GM21619 (cell line): ENCODE measurements at regions not wholly inside any gene's neighbourhood (a gene's known extent, or its start where the extent isn't known, plus 50 kb on each side); places are given as distances from the start of the nearest gene placed in this dataset.

ENCODE experiments used
- ATAC-seq: cut with Tn5 transposase; IDR thresholded peaks from one replicate; pipeline ENCODE4 v1.9.1; 2021; ENCODE audit not compliant: unreplicated experiment

DNA sequence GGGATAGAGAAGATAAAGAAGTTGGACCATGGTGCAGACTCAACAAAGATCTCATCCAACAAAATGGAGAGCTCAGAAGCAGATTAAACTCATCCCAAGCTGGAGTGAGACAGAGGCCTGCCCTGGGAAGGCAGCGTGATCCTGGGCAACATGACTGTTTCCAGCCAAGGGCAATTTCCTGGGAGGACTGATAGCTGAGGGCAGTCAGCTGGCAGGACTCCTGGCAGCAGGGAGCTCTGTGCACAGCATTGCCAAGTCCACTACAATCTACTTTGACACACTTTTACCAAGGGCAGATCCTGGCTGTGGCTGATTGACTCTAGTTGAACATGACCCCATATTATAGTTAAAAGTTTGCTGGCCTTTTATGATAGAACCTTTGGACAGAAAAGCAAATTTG, 357.3 kb upstream of the RASGEF1B start:
- ATAC-seq: no peak

DNA sequence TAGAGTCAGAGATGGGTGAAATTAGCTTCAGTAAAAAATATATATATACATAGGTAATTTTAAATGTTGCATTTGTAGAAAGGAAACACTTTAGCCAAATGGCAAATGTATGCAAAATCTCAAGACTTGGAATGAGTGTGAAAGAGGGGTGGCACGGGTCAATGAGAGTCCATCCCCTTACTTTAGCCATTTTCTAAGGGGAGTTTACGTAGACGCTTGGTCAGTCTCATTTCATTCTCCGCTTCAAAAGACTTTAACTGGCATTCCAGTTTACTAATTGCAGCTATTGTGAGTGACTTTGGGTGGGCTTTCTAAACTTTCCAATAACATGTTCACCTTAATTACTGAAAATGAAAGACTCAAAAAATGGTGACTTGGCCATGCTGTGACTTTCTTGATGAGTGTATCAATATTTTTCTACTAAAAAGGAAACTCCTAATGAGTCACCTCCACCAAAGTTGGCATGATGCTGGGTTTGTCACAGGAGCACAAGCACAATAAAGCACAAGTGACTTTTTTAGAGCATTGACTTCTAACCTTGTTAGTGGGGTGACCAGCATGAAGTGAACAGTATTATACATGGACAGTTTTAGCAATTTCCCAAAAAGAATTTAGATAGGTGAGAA, 356.0 kb upstream of the RASGEF1B start:
- peak; percentile 83 for ATAC-seq

DNA sequence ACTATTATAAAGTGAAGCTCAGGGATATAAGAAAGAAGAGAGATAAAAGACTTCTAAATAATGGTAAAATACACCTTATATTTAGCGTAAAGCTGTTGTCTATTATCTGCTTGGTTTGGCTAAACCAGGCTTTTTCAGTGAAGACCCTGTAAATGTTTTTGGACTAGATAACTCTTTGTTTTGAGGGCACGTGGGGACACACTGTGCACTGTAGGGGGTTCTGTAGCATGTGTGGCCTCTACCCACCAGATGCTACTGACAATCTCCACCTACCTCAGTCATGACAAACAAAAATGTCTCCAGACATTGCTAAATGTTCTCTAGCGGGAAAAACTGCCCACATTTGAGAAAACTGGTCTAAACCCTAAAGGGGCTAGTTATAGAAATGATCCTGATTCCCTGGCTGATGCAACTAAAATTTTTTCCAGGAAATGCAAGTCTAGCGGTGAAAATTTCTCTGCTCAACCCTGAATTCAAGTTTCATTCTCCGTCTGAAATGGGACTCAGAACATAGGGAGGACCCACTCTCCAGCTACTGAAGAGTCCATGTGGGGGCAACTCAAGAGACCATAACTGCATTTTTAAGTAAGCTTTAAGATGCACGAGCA, 355.2 kb upstream of the RASGEF1B start:
- no peak for ATAC-seq

DNA sequence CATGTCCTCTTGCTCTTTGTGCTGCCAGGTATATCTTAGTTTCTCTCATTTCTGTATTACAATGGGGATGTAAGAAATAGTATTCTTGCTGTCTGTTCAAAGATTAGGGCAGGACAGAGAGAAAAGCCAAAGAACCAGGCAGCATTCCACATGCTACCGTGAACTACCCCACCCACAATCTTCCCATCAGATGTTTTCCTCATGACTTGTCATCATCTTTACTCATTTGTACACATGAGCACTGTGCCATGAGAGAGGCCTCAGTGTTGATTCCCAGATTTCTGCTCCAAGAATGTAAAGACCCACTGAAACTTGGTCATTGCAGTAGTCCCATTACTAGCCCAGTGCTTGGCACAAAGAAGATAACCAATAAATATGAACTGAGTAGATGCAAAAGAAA, 354.6 kb upstream of the RASGEF1B start:
- no peak for ATAC-seq

DNA sequence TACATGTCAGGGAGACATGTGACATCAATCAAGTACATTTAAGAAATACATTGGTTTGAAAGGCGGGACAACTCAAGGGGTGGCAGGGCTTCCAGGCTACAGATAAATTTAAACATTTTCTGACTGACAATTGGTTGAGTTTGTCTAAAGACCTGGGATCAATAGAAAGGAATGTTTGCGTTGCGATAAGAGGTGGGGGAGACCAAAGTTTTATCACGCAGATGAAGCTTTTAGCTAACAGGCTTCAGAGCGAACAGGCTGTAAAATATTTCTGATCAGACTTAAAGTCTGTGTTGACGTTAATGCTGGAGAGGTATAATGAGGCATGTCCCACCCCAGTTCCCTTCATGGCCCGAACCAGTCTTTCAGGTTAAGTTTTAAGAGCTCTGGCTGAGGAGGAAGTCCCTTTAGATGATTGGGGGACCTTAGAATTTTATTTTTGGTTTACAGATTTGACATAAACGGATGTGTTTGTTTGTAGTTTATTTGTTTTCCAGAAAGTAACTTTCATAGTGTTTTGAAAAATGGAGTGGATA, 346.7 kb upstream of the RASGEF1B start:
- no peak for ATAC-seq

DNA sequence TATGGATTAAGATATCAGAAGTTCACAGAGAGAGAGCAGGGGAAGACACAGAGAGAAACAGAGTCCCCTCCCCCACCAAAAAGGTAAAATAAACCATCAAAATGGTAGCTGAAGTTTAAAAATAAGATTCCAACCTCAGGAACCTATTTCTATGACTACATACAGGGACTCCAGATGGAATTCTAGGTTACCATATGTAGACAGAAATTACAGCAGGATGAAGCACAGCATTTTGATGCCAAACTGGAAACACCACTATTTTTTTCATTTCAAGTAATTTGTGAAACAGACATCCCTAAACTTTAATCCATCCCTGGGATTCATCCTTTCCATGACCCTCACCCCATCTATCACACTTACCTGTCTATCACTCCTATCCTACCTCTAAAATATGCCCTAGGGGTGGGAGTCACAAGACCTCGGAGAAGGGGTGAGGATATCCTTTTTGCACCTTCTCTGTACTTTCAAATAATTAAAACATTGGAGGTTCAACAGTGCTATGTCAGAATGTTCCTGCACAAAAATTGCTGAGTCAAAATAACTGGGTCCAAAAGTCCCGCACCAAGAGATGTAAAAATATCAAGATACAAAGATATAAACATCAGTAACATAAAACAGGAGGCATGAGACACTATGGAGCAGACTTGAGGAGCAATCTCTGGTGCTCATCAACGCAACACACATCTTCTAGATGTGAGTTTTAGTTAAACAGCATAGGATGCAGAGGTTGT, 344.5 kb upstream of the RASGEF1B start:
- no peak for ATAC-seq

DNA sequence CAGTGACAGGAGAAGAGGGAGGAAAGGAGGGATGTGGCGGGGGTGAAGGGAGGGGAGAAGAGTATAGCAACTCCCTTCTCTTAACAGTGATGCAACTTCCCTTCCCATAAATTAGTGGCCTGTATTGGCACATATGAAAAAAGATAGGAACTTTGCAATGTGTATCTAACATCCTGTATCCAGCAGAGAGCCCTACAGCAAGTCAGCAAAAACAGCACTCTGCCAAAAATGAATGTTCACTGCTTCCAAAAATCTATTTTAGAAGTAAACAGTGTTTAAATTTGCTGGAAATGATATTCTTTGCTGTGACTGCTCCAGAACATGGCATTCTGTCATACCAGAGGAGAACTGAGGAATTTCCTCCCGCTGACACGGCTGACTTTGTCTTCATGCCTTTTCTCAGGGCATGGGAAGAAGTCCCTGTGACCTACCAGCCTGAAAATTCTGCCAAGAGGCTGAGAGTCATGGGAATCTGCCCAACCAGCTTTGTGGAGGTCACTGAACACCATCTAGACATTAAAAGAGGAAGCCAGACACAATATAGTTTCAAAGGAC, 343.4 kb upstream of the RASGEF1B start:
- no peak for ATAC-seq

DNA sequence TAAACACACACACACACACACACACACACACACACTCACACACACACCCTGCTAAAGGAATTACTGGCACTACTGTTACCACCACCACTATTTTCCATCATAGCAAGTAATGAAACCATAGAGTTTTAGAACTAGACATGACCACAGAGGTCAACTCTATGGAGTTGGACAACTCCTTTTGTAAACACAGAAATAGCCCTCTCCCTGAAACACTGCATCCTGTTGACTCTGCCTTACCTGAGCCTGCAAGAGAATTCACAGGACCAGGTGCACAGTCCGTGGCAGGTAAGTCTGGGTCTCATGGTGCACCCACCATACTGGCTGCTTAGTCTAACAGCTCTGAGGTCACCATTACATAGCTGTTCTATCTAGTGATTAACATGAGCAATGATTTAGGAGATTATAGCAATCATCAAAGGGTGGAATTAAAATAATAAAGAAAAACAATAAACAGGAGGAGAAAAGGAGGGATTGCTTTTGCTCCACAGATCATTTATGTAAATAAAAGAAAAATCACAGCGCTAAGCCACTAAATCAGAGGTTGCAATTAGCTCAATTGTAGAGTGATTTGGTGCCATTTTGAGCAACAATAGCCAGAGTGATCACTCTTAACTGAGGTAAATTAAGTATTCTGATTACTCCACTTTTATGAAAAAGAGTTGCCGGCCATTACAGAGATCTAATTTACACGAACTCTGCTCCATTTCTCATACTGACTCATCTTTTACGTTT, 340.0 kb upstream of the RASGEF1B start:
- ATAC-seq: no peak

DNA sequence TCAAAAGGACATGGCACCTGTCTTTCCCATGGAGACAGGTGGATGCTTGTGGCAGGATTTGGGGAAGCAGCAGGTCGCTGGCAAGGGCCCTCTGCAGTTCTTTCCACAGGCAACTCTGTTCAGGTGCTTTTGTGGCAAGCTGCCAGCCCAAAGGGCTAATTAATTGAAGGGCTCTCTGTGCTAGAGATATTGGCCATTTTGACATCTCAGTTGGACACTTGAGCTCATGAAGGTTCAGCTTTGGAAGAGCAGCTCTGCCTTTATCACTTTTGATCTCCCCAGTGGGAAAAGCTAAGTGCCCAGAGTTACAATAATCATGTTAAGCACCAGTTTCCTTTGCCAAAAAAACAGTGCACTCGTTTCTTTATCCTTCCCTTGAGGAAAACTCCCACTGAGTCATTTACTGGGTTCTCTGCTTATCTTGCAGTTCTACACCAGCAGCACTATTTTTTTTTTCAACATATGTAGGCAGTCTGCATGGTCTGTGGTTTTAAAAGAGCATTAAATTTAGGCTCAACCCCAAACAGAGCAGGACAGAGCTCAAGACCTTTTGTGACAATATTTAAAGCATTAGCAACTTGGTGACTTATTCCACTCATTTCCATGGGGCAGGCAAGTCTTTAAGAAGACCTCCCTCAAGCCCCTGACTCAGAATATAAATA, 336.4 kb upstream of the RASGEF1B start:
- ATAC-seq: no peak

DNA sequence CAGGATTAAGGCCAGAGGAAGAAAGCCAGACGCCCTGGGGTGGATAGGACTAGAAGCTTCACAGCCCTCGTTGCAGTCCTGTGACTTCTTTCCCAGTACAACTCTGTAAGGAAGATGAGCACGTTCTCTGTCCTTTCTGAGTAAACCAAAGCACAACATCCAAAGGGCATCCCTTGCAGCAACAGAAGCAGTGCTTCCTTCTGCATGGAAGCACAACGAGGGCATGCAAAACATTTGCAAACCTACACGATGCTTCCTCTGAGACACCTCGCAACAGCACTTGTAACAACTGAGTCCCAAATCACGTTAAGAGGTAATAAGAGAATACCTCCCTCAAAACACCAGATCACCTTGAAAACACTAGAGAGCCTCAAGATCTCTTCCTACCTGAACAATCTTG, 335.7 kb upstream of the RASGEF1B start:
- ATAC-seq: no peak

DNA sequence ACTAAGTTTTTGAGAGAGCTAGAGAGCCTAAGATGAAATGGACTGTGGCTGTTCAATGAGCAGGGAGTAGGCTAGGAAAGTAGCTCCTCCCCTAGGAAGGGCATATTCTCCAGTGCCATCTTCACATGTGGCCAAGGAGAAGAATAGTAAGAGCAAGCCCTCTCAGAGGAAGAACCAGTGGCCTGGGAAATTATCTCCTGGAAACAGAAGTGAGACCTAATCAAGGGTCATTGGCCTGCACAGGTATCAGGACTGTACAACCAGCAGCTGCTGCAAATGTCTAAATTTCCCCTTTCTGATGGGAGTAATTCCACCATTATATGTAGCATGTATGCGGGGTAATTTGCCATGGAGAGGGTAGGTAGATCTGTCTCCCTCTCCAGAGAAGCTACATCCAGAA, 334.8 kb upstream of the RASGEF1B start:
- ATAC-seq: no peak

DNA sequence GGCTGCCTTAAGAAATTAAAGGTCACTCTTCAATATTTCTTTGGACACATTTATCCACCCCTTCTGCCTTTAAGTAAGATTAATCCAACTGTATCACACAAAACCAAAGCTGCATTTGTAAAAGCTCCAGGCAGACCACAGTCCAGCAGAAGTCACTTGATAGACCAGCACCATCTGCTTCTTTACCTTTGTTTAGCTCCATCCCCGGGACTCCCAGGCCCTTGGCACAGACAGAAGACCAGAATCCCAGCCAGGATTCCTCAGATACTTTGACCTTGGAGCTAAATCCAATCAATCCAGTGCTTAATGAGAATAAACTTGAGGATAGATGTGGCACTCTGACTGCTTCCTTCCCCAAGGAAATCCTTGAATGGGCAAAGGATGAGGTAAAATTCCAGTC, 333.1 kb upstream of the RASGEF1B start:
- no peak for ATAC-seq

DNA sequence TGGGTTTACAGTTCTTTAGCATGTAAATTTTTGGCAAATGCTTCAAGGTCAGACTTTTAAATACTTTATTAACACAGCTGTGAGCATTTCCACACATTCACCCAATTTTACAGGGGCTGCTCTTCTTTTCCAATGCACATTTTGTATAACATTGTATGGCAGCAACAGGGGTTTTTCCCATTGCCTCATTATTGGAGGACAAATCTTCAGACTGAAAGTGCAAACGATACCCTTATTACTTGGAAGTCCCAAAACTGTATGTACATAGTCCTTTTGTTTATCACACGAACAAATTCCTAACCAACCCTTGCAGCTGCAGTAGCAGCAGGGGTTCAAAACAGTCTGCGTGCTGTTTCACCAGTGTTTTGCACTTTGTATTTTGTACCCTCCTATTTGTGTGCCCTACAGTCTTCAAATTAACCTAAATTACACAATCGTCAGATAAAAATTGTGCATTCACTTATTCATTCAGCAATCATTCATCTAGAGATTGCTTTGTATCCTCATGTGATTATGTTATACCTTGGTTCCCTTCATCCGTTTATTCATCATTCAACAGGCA, 330.7 kb upstream of the RASGEF1B start:
- ATAC-seq: no peak

DNA sequence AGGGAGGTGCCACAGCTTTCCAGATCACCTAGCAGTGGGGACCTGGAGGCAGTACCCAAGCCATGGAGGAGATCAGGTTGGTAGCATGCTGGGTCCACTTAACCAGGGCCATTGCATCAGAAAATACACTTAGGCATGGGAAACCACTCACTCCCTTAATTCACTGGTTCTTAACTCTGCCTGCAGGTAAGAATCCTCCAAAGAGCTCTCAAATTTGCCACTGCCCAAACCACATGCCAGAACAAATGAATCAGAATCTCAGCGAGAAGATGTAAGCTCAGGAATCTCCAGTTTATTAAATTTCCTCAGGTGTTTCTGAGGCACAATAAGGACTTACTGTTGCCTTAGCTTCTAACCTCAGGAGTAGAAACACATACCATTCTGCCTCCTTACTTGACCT, 327.7 kb upstream of the RASGEF1B start:
- ATAC-seq: no peak

DNA sequence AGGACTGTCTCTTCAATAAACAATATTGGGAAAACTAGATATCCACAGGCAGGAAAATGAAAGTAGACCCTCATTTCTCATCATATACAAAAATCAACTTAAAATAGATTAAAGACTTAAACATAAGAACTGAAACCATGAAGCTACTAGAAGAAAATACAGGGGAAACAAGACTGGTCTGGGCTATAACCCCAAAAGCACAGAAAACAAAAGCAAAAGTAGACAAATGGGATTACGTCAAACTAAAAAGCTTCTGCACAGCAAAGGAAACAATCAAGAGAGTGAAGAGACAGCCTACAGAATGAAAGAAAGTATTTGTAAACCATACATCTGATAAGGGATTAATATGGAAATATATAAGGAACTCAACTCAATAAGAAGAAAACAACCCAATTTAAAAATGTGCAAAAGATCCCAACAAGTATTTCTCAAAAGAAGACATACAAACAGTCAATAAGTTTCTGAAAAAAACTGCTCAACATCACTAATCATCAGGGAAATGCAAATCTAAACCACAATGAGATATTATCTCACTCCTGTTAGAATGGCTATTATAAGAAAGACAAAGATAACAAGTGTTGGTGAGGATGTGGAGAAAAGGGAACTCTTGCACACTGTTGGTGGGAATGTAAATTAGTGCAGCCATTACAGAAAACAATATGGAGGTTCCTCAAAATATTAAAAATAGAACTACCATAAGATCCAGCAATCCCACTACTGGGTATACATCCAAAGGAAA, 325.3 kb upstream of the RASGEF1B start:
- peak; percentile 82 for ATAC-seq

DNA sequence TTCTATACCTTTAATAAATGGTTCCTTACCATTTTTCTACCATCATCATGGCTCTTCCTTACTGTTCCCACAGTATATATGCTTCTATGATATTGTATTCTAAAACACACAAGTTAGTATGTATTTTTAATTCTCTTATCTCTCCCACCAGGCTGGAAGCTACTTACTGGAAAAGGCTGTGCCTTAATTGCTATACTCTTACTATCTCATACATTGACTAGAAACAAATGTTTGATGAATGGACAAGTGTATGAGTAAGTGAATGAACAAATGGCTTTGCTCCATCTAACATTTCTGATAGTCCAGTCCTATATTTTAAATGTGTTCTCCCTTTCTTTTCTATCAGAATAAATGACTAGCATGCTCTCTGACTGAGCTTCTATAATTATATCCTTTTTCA, 320.8 kb upstream of the RASGEF1B start:
- no peak for ATAC-seq

DNA sequence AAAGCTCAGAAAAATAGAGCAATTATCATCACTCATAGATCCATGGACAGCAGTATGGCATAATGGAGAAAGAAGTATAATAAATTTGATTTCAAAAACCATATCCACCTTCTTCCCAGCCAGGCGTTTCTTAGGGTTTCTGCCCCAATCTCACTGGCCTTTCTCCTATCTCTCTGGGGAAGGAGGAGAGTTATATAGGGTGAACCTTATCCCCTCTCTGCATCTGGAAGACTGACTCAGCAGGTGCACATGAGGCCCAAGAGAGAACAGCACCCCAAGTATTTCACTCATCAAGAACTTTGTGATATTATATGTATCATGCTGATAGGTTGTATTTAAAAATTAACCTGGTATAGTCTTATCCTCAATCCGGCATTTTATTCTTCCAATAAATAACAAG, 318.8 kb upstream of the RASGEF1B start:
- no peak for ATAC-seq

DNA sequence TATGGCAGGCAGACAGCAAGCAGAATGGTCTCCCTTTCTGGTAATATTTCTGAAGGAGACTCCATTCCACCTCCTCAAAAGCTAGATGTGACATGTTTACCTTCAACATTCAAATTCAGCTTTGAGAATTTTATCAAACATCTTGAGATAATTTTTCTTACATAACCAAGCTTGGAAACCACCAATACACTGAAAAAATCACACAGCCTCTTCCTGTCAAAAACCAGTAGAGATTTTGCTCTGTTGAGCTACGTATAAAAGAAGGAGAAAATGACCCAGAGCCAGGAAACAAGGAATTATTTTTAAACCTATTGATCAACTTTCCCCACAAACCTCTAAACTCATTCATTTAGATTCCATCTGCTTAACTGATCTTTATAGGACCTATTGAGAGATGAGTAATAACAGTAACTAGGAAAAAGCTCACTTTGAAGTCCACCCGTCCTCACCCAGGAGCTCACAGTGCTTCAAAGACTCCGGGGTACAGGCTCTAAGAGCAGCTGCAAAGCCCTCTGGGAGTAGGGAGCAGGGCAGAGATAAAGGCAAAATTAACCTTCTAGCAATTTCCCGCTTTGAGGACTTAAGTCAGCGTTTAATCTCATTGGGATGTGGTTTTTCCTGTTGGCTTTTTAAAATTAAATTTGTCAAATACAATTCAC, 318.2 kb upstream of the RASGEF1B start:
- ATAC-seq: no peak

DNA sequence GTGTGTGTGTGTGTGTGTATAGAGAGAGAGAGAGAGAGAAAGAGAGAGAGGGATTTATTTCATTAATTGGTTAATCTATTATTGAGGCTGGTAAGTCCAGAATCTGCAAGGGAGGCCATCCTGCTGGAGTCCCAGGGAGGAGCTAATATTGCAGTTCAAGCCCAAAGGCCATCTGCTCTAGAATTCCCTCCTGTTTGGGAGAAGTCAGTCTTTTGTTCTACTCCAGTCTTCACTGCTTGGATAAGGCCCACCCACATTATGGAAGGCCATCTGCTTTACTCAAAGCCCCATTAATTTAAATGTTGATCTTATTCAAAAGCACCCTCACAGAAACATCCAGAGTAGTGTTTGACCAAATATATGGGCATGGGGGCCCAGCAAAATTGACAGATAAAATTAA, 317.5 kb upstream of the RASGEF1B start:
- ATAC-seq: no peak
